Stimulated activated CD4-positive, alpha-beta T cell treated with anti-CD3 and anti-CD28 coated beads, Interleukin-1b, Interleukin-23, amount 100 ng/mL, for 48 hours (primary cell): ENCODE measurements at regions not wholly inside any gene's neighbourhood (a gene's known extent, or its start where the extent isn't known, plus 50 kb on each side); places are given as distances from the start of the nearest gene placed in this dataset.
"Not testable (repeated sequence)": the region's sequence is repeated elsewhere in the genome, so short reads cannot be mapped to it uniquely, and the experiment has no call there.

Experiments
- DNase-seq: peaks from one replicate; pipeline ENCODE4 v3.0.0-alpha.2; 2020

DNA sequence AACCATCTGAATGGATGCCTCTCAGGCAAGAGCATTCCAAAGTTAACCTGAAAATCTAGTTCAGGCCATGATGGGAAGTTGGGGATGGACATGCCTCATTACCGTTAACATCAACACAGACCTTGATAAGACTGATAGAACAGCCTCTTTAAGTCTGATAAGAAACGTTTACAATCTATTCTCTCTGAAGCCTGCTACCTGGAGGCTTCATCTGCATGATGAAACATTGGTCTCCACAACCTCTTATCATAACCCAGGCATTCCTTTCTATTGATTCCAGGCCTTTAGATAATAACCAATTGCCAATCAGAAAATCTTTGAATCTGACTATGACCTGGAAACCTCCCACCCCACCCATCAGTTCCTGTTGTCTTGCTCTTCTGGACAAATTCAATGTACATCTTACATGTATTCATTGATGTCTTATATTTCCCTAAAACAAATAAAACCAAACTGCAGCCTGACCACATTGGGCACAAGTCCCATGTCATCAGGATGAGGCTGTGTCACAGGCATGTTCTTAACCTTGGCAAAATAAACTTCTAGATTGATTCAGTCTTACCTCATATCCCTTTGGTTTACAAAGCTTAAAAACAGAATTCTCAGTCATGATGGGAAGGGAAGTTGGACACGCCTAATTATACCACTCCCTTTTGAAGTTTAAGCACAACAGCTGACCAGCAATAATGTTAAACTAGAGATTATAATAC is 843.8 kb upstream of the SPRY2 start:
- DNase-seq: no peak

DNA sequence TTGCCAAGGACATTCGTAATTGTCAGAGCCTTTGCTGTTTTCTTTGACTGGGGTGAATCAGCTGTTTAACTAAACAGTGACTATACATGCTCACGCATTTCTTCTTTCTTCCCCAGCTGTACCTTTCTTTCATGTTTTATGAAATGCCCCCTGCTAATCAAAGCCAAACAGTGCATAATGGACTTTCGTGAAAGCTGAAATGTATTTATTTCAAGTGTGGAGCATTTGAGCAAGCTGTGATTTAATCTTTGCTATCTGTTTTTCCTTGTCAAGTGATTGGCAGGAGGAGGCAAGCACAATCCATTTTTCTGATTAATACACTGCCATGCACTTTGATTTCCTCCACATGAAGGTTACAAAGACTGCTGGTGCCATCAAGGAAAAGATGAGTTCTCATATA is 831.7 kb upstream of the SPRY2 start:
- DNase-seq: no peak

DNA sequence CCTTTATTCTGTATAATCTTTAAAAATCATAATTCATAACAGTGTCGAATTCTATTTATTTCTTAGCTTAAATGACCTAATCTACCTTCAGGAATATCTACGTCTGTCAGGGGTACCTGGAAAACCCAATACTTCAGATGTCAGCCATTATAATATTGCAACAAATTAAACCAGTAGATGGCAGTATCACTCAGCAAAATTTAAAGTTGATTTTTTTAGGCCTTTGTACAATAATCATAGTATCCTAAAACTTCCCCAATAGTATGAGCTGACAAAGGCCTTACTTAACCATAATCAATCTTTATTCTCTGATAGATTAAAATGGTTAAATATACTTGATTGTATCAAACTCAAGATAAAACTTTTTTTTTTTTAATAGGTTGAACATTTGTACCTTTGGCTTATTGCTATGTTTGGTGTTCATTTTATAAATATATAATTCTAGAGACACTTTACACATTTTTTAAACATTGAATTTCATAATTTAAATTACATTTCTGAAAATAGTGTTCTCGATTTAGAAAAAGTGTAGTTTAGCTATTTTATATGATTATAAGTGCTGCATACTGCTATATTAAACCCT is 830.2 kb upstream of the SPRY2 start:
- no peak for DNase-seq

DNA sequence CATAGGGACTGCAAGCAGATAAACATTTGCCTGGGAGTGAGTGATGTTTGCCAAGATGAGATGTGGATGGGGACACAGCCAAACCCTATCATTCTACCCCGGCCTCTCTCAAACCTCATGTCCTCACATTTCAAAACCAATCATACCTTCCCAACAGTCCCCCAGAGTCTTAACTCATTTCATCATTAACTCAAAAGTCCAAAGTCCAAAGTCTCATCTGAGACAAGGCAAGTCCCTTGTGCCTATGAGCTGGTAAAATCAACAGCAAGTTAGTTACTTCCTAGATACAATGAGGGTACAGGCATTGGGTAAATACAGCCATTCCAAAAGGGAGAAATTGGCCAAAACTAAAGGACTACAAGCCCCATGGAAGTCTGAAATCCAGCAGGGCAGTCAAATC is 822.9 kb upstream of the SPRY2 start:
- DNase-seq: not testable (repeated sequence)

DNA sequence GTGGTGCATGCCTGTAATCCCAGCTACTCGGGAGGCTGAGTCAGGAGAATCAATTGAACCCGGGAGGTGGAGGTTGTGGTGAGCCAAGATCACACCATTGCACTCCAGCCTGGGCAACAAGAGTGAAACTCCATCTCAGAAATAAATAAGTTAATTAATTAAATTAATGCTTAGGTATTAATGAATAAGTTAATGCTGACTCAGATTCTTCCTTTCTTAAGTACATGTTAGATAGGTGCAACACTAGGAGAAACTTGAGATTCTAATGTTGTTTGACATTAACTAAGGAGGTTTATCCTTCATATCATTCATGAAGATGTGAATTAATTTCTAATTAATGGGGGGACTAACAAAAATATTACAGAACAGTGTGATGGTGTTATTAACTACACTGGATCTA is 812.6 kb upstream of the SPRY2 start:
- DNase-seq: no peak

DNA sequence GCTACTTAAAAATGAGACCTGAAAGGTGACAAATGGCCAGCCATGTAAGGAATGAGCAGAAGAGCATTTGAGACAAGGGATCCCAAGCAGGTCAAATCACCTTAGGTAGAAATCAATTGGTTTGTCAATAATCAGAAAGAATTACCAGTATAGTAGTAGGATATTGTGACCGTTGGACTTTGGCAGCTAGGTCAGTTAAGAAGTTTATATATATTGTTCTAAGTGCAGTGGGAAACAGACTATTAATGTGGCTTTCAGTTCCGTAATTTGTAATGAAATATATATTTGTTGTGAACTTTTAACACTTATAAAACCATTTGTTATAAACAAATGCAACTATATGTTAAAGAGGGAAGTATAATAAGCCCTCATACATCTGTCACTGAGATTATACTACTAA is 807.9 kb upstream of the SPRY2 start:
- no peak for DNase-seq

DNA sequence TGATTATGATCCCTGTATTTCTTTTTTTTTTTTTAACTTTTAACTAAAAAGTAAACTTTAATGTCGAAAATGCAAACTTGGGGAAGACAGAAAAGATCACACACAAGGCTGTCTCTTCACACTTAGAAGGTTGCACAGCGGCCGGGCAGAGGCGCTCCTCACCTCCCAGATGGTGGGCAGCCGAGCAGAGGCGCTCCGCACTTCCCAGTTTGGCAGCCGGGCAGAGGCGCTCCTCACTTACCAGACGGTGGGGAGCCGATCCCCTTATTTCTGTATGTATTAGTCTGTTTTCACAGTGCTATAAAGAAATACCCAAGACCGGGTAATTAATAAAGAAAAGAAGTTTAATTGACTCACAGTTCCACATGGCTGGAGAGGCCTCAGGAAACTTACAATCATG is 805.6 kb upstream of the SPRY2 start:
- not testable (repeated sequence) for DNase-seq

DNA sequence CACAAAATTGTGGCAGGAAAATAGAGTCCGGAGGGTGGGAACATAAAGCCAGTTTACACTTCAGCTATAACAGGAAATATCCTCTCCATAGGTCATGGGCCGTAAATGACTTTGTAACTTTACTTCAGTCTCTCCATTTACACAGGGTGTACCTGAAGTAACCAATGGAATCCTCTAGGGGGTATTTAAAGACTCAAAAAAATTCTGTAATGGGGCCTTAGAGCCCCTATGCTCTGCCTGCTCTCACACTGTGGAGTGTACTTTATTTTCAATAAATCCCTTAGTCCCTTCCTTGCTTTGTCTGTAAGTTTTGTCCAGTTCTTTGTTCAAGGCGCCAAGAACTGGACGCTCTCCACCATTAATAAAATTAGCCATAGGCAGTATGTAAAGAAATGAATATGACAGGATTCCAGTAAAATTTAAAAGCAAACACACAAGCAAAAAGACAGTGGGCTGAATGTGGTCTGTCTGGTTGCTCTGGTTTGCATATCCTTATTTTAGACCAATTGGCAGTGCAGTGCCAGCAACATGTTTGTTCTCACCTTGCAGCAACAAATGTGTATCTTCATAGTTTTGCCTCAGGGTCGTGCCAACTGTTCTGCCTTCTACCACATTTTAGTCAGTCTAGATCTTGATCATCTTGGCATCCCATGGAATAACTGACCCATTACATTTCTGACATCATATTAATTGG is 801.5 kb upstream of the SPRY2 start:
- DNase-seq: no peak

DNA sequence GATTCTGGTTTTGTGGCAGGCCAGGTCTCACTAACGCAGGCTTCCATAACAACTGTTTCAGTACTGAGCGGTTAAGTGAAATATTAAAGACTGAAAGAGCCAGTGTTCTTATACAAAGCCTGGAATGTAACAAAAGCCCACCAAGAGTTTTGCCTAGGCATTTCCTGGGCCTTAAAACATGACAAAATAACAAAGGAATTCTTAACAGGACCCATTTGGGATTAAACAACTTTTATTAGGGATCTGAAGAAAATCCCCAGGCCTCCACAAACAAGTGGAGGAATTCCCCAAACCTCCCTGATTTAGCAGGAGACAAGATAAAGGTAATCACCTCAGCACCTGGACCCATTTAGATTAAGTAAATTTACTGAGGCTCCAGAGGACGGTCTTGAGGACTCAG is 799.7 kb upstream of the SPRY2 start:
- no peak for DNase-seq

DNA sequence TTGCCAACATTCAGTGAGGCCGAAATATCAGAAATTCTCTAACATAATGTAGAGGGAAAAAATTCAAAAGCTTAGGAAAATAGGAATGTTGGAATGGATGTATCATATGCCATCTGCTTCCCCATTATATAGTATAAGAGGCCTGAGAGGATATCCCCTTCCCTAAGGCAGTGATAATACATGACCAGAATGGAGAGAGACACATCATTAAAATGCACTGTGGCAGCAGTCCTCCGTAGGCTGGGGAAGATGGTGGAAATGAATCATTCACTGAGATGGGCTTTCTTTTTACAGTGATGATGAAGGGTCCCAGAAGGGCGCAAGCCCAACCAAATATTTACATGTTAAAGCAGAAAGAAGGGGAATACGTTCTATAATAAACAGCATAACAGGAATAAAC is 799.1 kb upstream of the SPRY2 start:
- DNase-seq: no peak

DNA sequence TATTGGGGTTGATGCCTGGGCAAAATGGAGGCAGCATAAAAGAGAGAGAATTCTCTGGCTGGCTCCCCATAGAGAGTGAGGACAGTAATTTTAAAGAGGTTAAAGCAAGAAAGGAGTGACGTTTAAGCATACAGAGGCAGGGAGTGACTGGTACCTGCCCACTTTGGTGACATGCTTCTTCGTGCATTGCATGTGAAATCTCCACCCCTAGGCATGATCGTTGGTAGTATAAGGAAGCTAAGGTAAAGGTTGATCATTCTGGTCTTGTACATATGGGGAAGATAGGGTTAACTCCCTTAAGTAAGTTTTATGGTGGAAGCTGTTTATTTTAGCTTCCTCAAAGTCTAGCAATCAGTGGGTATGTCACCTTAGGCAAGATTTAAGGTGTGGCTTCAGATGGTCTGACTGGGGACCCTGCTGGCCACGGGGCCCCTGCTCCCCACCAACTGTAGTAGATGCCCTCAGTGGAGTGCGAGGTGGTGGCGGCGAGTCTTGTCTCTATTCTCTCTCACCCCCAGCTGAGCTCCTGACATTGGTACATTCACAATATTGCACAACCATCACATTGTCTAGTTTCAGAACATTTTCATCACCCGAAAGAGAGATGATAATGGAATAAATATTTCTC is 797.5 kb upstream of the SPRY2 start:
- DNase-seq: no peak

DNA sequence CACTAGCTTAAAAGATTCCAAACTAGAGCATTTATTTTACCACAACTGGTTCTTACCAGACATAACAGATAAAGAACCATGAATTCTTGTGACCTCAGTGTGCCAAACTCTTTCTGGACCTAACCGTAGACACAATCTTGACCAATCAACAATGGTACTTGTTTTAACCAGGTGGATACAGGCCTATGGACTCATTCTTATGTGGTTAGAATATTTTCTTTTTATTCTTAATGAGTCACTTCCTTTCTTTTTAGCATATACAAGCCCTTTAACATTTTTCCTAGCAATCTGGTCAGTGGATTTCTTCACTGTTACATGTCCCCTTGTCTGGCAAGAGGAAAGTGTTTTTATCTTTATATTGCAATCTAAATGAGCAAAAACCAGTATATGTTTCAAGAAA is 792.1 kb upstream of the SPRY2 start:
- DNase-seq: no peak

DNA sequence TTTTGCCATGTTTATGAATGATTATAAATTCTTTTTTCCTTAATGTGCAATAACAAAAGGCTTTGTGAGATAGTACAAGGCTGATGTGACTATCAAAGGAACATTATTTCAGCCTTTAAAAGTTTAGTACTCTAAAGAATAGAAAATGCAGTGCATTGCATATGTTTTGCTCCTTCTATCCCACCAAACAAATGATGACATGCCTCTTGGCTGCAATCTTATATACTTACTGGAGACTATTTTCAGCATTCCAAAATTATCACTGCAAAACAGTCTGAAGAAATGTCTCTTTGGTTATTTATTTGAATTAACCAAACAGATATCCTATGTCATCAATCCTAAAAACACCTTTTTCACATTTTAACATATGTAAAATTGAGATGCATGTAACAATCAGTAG is 776.5 kb upstream of the SPRY2 start:
- DNase-seq: no peak

DNA sequence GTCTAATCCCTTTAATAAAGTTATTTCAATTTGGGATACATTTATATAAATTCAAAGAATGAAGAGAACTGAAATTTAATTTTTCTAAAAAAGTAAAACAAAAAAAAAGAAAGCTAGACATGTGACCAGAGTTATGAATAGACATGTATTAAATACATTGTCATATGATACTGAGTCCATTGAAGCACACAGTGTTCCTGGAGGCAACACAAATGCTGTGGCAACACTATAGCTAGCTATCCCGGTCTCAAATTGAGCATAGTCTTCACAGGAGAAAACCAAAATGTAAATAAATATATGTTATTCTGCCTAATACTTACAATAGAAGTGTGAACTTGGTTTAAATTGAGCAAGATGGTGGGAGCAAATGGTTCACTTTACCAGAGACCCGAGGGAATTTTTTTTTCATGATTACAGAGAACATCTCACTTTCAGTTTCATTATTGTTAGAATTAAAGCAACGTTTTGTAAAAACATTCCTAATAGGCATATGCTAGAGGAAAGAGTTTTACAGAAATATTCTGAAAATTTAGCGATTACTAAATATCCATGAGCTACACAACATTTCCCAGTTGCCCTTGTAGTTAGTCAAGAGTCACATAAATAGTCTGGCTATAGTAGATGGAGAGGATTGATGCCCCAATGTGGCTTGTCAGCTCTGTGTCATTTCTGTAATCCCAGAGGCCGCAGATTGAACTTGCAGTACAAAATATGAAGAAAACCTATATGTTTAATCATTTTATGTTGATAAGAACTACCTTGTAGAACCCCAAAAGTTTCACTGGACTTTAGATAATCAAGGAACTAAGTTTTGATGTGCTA is 775.7 kb upstream of the SPRY2 start:
- no peak for DNase-seq

DNA sequence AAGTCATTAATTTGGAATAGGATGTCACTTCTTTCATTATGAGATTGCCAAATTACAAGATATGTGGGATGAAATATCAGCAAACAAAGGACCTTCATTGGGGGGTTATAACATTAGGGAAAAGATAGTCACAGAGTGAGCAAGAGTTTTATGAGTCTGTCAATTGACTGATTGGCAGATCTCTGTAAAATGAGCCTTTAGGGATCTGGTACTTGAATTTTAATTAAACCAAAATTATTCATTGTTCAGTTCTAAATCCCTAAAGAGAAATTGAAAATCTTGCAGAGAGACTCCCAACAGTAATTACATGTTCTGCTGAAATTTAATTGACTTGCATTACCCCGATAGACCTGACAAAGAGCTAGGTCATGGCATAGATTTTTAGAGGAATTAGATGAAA is 768.1 kb upstream of the SPRY2 start:
- no peak for DNase-seq

DNA sequence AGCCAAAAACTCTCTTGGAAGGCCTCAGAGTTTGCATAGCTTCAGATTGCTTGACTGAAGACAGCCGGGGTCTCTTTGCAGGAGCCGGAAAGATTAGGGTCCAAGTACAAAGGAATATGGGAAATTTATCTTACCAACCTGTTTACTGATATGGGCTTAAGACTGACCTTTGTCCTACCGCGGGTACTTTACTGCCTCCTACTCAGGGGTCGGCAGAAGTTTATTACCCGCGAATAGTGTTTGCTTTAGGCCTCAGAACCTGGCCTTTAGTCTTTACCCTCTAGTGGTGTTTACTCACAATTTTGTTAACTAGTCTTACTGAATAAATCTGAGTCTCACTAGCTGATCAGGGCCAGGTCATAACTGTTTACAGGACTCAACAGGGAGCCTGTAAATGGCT is 765.4 kb upstream of the SPRY2 start:
- no peak for DNase-seq

DNA sequence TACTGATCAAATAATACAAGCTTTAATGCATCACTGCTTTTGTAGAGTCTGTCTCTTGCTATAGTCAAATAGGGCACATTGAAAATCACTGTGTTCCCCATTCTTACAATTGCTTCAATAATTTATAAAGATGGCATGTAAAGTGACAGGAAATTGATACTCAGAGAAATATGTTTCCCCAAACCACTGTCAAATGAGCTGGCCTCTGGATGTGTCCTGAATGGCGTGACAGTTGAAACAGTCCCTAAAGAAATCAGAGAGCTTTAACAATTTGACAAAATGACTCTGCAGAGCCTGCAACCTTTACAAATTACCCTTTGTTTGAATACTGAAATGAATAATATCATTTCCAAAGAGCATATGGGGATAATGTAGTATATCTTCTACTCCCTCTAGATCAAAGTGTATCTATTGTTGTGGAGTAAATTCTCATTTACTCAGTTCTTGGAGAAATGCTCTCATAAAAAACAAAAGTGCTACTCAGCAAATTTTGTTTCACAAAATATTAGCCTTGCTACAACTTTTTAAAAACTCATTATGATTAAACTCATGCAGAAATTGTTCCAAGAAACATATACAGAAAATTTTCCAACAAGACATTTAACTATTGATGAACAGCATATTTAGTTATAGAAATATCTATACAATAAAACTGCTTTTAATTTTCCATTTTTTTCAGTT is 763.2 kb upstream of the SPRY2 start:
- no peak for DNase-seq

DNA sequence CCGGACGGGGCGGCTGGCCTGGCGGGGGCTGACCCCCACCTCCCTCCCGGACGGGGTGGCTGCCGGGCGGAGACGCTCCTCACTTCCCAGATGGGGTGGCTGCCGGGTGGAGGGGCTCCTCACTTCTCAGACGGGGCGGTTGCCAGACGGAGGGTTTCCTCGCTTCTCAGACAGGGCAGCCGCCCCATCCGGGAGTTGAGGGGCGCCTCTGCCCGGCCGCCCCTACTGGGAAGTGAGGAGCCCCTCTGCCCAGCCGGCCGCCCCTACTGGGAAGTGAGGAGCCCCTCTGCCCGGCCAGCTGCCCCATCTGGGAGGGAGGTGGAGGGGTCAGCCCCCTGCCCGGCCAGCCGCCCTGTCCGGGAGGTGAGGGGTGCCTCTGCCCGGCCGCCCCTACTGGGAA is 761.1 kb upstream of the SPRY2 start:
- not testable (repeated sequence) for DNase-seq

DNA sequence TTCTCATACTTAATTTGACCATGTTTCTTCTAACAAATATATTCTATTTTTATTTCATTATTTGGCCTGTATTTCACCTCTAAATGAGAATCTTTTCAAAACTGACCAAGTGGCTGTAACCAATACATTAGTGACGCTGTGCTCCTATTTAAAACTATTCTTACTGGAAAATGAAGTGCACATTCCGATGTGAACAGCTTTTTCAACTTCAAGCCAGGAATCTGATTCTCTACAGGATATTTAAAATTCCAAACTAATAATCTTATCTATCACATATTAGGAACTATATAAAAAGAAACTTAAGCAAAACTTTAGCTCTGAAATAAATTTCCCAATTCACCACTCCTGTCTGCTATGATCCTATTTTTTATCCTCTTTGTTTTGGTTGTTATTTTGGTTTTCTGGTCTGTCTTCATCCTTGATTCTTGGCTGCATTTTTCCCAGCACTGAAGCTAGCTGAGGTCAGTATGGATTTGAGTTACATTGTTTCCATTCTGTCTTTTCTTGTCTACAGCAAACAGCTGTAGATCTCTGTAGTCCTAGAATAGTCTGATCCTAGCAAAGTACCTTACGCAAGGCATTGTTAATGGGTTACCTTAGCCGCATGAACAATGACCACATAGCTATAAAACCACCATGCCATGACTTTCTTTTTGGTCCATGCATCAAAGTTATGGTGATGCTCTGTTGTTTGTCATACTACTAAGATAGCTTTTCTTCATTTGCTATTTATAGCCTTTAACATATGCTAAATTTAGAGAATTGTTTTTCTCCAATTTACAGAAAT is 748.6 kb upstream of the SPRY2 start:
- DNase-seq: no peak

DNA sequence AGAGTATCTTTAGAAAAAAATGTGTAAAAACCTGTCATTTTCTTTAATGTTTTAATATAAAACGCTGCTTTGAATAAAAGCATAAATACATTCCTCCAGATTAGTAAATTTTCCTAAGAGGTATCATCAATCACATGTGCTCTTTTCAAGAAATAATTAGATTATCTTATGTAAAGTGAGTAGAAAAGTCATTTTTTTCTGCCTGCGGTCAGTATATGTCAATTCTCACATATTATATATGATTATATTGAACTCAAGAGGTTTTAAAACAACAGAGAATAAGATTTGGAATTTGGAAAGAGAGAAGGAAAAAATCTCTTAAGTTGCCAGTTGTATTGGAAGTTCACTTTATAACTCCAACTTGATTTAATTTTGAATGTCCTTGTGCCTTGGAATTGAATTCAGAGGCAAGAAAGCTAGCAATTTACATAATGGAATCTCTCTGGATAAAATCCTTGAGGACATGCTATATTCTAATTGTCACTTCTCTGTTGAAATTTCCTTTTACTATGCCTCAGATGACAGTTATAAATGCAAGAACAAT is 740.1 kb upstream of the SPRY2 start:
- DNase-seq: no peak

DNA sequence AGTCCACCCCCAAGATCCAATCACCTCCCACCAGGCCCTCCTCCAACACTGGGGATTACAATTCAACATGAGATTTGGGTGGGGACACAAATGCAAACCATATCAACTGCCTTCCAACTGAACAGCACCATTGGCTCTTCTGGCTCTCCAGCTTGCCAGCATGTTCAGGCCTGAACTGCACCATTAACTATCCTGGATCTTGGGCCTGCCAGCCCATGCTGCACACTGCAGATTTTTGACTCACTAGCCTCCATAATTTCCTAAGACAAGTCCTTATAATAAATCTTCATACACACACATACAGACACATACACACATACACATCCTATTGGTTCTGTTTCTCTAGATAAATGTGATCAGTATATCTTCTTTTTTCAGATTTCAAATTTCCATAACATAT is 737.1 kb upstream of the SPRY2 start:
- DNase-seq: no peak
